Astrocyte of the spinal cord (primary cell): ENCODE measurements at regions not wholly inside any gene's neighbourhood (a gene's known extent, or its start where the extent isn't known, plus 50 kb on each side); places are given as distances from the start of the nearest gene placed in this dataset.

Experiments
- DNase-seq: peaks from one replicate; pipeline ENCODE4 v3.0.0; 2011; ENCODE audit warnings: low read depth, low spot score
- H3K4me3 ChIP-seq: 2 replicates; pipeline ENCODE4 v1.5.1; 2011; ENCODE audit warnings: low read depth, mild to moderate bottlenecking, low read length, moderate library complexity
- in situ Hi-C: cut with HindIII; loops from 2 replicates; pipeline ENCODE4 v1.10.0; 2017; ENCODE audit warnings: low sequenced_read_pairs
- TF ChIP-seq, protein P1 (sequence below): IDR thresholded peaks from 2 replicates; pipeline ENCODE4 v1.5.1; 2012; ENCODE audit warnings: low read depth, mild to moderate bottlenecking, low read length, inconsistent platforms

DNA sequence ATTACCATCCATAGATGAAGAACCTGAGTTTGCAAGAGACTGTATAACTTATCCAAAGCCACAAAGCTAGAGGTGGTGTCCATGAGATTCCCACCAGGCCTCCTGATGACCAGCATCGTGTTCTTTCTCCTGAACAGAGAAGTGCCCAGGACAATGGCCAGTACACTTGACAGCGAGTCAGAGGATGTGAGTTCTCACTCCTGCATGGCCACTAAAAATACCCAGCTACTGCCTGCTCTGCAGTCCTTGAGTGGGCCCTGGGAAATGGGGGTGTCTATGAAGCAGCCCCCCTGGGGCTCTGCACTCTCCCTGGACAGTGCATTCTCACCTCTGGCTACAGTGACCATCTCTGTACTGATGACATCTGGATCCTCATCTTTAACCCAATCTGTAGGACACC lies 201.2 kb downstream of the RPLP1 start:
- H3K4me3 ChIP-seq, result no peak overlapping the region
- in situ Hi-C loops, result no loop called here
- TF ChIP-seq, protein P1, sequence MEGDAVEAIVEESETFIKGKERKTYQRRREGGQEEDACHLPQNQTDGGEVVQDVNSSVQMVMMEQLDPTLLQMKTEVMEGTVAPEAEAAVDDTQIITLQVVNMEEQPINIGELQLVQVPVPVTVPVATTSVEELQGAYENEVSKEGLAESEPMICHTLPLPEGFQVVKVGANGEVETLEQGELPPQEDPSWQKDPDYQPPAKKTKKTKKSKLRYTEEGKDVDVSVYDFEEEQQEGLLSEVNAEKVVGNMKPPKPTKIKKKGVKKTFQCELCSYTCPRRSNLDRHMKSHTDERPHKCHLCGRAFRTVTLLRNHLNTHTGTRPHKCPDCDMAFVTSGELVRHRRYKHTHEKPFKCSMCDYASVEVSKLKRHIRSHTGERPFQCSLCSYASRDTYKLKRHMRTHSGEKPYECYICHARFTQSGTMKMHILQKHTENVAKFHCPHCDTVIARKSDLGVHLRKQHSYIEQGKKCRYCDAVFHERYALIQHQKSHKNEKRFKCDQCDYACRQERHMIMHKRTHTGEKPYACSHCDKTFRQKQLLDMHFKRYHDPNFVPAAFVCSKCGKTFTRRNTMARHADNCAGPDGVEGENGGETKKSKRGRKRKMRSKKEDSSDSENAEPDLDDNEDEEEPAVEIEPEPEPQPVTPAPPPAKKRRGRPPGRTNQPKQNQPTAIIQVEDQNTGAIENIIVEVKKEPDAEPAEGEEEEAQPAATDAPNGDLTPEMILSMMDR, result no peak
- no peak for DNase-seq

DNA sequence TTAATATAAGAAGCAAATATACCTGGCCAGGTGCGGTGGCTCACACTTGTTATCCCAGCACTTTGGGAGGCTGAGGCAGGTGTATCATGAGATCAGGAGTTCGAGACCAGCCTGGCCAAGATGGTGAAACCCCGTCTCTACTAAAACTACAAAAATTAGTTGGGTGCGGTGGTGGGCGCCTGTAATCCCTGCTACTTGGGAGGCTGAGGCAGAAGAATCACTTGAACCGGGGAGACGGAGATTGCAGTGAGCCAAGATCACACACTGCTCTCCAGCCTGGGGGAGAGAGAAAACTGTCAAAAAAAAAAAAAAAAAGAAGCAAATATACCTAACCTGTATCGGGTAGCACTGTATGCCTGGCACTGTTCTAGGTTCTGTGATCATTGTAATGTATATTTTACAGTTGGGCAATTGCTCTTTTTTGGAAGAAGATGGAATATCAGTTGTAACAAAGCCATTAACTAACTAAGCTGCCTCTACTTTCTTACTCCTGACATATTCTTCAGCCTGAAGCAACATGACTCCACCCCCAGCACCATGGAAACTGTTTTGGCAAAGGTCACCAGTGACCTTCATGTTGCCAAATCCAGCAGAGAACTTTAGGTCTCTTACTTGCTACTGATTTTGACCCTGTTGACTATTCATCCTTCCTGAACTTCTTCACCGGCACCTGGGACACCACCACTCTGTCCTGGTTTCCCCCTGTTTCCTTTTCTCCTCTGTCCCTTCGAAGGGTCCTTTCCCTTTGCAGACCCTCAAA lies 203.8 kb downstream of the RPLP1 start:
- in situ Hi-C loops, result no loop called here
- TF ChIP-seq, protein P1, result no peak
- DNase-seq, result no peak

DNA sequence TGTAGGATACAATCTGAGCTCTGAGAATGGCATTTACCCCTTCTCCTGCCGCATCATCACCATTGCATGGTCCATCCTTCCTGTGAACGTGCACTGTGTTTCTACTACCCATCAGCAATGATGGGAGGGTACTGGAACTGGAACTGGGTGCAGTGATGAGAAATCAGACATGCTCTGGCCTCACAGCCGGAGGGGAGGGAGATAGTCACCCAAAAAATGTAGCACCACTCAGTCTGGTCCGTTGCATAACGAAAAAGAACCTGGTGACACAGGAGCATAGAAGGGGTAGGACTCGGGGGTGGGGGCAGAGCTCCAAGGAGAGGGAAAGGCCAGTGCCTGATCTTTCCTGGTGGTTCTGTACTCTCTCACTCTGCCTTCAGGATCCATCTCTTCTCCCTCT lies 205.0 kb downstream of the RPLP1 start:
- TF ChIP-seq, protein P1, result no peak
- no peak for DNase-seq
- in situ Hi-C loops, result no loop called here
- no peak overlapping the region for H3K4me3 ChIP-seq

More for the DNA sequence above, 203.8 kb downstream of the RPLP1 start:
- H3K4me3 ChIP-seq, result no peak overlapping the region

DNA sequence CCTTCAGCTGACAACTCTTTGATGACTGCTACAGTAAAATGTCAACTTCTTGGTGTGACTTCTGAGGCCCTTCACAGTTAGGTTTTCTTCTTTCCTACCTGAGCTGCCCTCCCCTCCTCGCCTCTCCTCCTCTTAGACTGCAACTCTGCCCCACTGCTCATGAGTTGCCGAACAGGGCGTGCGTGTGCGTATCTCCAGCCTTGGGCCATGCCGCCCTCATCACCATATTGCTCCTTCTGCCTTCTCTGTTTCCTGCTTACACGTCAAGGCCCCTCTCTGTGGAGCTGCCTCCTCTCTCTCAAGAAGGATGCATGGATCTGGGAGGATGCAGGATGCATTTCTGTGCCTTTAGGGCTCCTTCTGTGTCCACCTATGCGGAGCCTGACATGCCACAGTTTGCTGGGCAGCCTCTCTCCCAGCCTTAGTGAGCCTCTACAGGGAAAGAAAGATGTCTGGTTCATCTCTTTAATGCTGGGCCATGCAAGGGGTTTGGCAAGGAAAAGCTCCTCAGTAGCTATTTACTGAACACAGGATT lies 205.9 kb downstream of the RPLP1 start:
- in situ Hi-C loops, result no loop called here
- DNase-seq, result no peak
- no peak overlapping the region for H3K4me3 ChIP-seq
- TF ChIP-seq, protein P1, result no peak

DNA sequence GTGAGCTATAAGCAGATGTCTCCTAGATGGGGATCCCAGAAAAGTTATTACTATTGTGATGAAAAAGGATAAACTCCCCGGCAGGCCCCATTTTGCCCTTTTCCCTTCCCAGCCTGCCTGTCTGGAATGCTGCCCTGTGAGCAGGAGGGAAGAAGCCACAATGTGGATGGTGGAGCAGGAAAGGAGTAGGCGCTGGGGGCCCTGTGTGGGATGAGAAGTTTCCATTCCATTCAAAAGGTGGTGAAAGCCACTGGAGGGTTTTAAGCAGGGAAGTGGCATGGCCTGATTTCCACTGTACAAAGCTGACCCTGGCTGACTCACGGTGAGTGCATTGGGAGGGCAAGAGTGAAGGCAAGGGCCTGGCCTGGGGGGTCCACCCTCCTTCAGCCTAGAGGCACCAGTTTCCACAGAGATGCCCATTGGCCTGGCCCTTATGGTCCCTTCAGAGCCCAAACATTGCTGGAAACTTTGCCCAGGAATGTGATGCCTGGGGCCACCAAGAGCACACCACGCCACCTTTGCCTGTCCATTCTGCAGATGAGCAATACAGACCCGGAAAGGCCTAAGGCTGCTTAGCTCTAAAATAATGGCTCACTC lies 206.9 kb downstream of the RPLP1 start:
- no peak overlapping the region for H3K4me3 ChIP-seq
- DNase-seq, result no peak
- in situ Hi-C loops, result no loop called here
- TF ChIP-seq, protein P1, result no peak

DNA sequence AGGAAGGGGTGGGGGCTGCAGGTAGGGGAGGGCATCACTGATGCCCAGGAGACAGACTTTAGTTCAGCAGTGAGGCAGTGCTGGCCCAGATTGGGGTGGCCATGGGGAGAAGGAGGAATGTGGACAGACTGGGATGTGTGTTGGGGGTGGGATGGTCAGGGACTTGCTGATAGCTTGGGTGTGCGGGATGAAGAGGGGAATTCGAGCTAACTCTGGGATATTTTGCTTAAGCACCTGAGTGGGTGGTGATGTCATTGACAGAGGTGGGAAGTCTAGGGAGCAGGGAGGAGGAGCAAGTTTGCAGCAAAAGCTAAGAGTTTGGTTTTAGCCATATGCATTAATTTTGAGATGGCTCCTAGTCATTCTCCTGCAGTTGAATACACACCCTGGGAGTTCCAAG lies 207.5 kb downstream of the RPLP1 start:
- DNase-seq, result no peak
- in situ Hi-C loops, result no loop called here
- H3K4me3 ChIP-seq, result no peak overlapping the region
- TF ChIP-seq, protein P1, result no peak
